Liver (tissue), 8 donors: ENCODE measurements at regions not wholly inside any gene's neighbourhood (a gene's known extent, or its start where the extent isn't known, plus 50 kb on each side); places are given as distances from the start of the nearest gene placed in this dataset.

Source experiments
- DNase-seq: peaks from one replicate; pipeline ENCODE4 v3.0.0-alpha.2; 2017; ENCODE audit warnings: low spot score
- H3K27ac ChIP-seq, 2 donors: one replicate each; pipeline ENCODE4 v1.7.0; 2013; ENCODE audit warnings: inconsistent platforms in 2 of 2, low read length in 2 of 2, control low read depth in 1 of 2, low read depth in 1 of 2, mild to moderate bottlenecking in 1 of 2
- H3K27me3 ChIP-seq, 4 donors: one replicate each; pipeline versions ENCODE4 v1.6.1 to v1.7.0; 2013; ENCODE audit warnings: low read length in 3 of 4, inconsistent platforms in 1 of 4, mild to moderate bottlenecking in 1 of 4, moderate library complexity in 1 of 4; ENCODE audit not compliant: control insufficient read depth in 4 of 4, insufficient read depth in 4 of 4
- H3K36me3 ChIP-seq, 4 donors: one replicate each; pipeline versions ENCODE4 v1.6.1 to v1.7.0; 2013; ENCODE audit warnings: low read length in 3 of 4, mild to moderate bottlenecking in 3 of 4, low read depth in 1 of 4, moderate library complexity in 1 of 4; ENCODE audit not compliant: control insufficient read depth in 4 of 4, insufficient read depth in 3 of 4
- H3K4me1 ChIP-seq, 4 donors: one replicate each; pipeline versions ENCODE4 v1.6.1 to v1.7.0; 2013; ENCODE audit warnings: low read length in 3 of 4, mild to moderate bottlenecking in 3 of 4, moderate library complexity in 1 of 4; ENCODE audit not compliant: control insufficient read depth in 4 of 4, insufficient read depth in 4 of 4
- H3K4me3 ChIP-seq, 3 donors: one replicate each; pipeline versions ENCODE4 v1.6.1 to v1.7.0; 2013; ENCODE audit warnings: low read length in 3 of 3, control low read depth in 1 of 3, low read depth in 1 of 3, mild to moderate bottlenecking in 1 of 3
- H3K9ac ChIP-seq, 2 donors: one replicate each; pipeline ENCODE4 v1.7.0; 2013; ENCODE audit warnings: low read length in 2 of 2, mild to moderate bottlenecking in 2 of 2, moderate library complexity in 2 of 2, control low read depth in 1 of 2, low read depth in 1 of 2
- H3K9me3 ChIP-seq, 4 donors: one replicate each; pipeline versions ENCODE4 v1.6.1 to v1.7.0; 2013; ENCODE audit warnings: low read length in 3 of 4; ENCODE audit not compliant: control insufficient read depth in 4 of 4
- ATF3 ChIP-seq: IDR thresholded peaks from 2 replicates; pipeline ENCODE4 v1.6.1; 2016; ENCODE audit warnings: antibody characterized with exemption
- CTCF ChIP-seq: fragments of 150-350 bp; IDR thresholded peaks from 2 replicates; pipeline ENCODE4 v1.5.1; 2017; ENCODE audit warnings: improper control_type of control experiment, low read depth, low read length; ENCODE audit not compliant: missing input control
- EGR1 ChIP-seq, 2 donors: IDR thresholded peaks; 2 replicates each; pipeline ENCODE4 v1.6.1; 2016 to 2018; ENCODE audit warnings: antibody characterized with exemption in 2 of 2, low read depth in 2 of 2
- FOXA1 ChIP-seq: IDR thresholded peaks from 2 replicates; pipeline ENCODE4 v1.6.1; 2016; ENCODE audit warnings: antibody characterized with exemption
- FOXA2 ChIP-seq: IDR thresholded peaks from 2 replicates; pipeline ENCODE4 v1.6.1; 2016; ENCODE audit warnings: antibody characterized with exemption
- GABPA ChIP-seq, 2 donors: IDR thresholded peaks in 1 of 2; conservative IDR thresholded peaks in 1 of 2; 2 replicates each; pipeline ENCODE4 v1.6.1; 2016; ENCODE audit warnings: antibody characterized with exemption in 2 of 2, mild to moderate bottlenecking in 1 of 2, moderate library complexity in 1 of 2
- HNF4A ChIP-seq, 2 donors: conservative IDR thresholded peaks; 2 replicates each; pipeline ENCODE4 v1.6.1; 2016; ENCODE audit warnings: antibody characterized with exemption in 2 of 2, mild to moderate bottlenecking in 2 of 2
- HNF4G ChIP-seq: IDR thresholded peaks from 2 replicates; pipeline ENCODE4 v1.6.1; 2016; ENCODE audit warnings: antibody characterized with exemption
- JUND ChIP-seq, 2 donors: IDR thresholded peaks; 2 replicates each; pipeline ENCODE4 v1.6.1; 2016; ENCODE audit warnings: antibody characterized with exemption in 2 of 2
- MAX ChIP-seq: IDR thresholded peaks from 2 replicates; pipeline ENCODE4 v1.6.1; 2016; ENCODE audit warnings: antibody characterized with exemption
- NR2F2 ChIP-seq: IDR thresholded peaks from 2 replicates; pipeline ENCODE4 v1.6.1; 2016; ENCODE audit warnings: antibody characterized with exemption
- RAD21 ChIP-seq, 2 donors: IDR thresholded peaks; 2 replicates each; pipeline ENCODE4 v1.6.1; 2016; ENCODE audit warnings: antibody characterized with exemption in 2 of 2, mild to moderate bottlenecking in 2 of 2
- REST ChIP-seq: IDR thresholded peaks from 2 replicates; pipeline ENCODE4 v1.6.1; 2016; ENCODE audit warnings: antibody characterized with exemption, mild to moderate bottlenecking
- RXRA ChIP-seq, 2 donors: IDR thresholded peaks; 2 replicates each; pipeline ENCODE4 v1.6.1; 2017 to 2018; ENCODE audit warnings: antibody characterized with exemption in 2 of 2, mild to moderate bottlenecking in 1 of 2
- SP1 ChIP-seq: IDR thresholded peaks from 2 replicates; pipeline ENCODE4 v1.6.1; 2018; ENCODE audit warnings: antibody characterized with exemption, mild to moderate bottlenecking
- TAF1 ChIP-seq: conservative IDR thresholded peaks from 2 replicates; pipeline ENCODE4 v1.6.1; 2016; ENCODE audit warnings: antibody characterized with exemption, mild to moderate bottlenecking
- YY1 ChIP-seq: IDR thresholded peaks from 2 replicates; pipeline ENCODE4 v1.6.1; 2016; ENCODE audit warnings: antibody characterized with exemption, mild to moderate bottlenecking
- ZBTB33 ChIP-seq: IDR thresholded peaks from 2 replicates; pipeline ENCODE4 v1.6.1; 2016; ENCODE audit warnings: antibody characterized with exemption
- WGBS: extraction: QIAGEN DNeasy Blood & Tissue Kit; methylation state at CpG from one replicate; pipeline ENCODE4 v1.1.7; 2013; 5-methylcytosine and 5-hydroxymethylcytosine counted together
- donor health status: healthy.
- donor health status: healthy.
- donor health status: healthy.
- donor health status: healthy.
- donor health status: healthy.

- Histone ChIP-seq H3K27ac (no peak overlapping the region), H3K36me3 (no peaks in the 10 kb centered on the region), H3K9me3 (no peaks in the 10 kb centered on the region), H3K9ac (no peak overlapping the region), H3K27me3 (no peaks in the 10 kb centered on the region), H3K4me1 (peaks cover 2 to 11% (median 8%) of the 10 kb centered on the region in 4 donors), H3K4me3 (no peak overlapping the region)
- WGBS = 30% methylated on average over 1 of the region's 1 CpG
- peak in 1 of 2 donors; percentile 5 for TF ChIP-seq RAD21 (IDR thresholded peaks at IDR 0.05)
- no peak for TF ChIP-seq ATF3
- no peak for TF ChIP-seq ZBTB33
- TF ChIP-seq EGR1 (IDR thresholded peaks at IDR 0.05; ENCODE audit: low read depth in 2 of 2) = no peak
- TF ChIP-seq TAF1 = no peak
- TF ChIP-seq FOXA1 = no peak
- no peak for TF ChIP-seq JUND (IDR thresholded peaks at IDR 0.05)
- no peak for TF ChIP-seq FOXA2
- peak in 1 of 2 donors; percentile 14 for TF ChIP-seq HNF4A (conservative IDR thresholded peaks at IDR 0.05)
- no peak for TF ChIP-seq GABPA (IDR thresholded peaks at IDR 0.05 in 1 of 2, conservative IDR thresholded peaks at IDR 0.05 in 1 of 2)
- no peak for TF ChIP-seq CTCF
- TF ChIP-seq NR2F2 = no peak
- no peak for TF ChIP-seq HNF4G
- TF ChIP-seq REST = no peak
- TF ChIP-seq YY1 = peak; percentile 40
- peak in 1 of 2 donors; percentile 38 for TF ChIP-seq RXRA (IDR thresholded peaks at IDR 0.05)
- no peak for TF ChIP-seq SP1
- TF ChIP-seq MAX = no peak
- no peak for DNase-seq
These were observed 178.1 kb upstream of the ARG1 start for GRCh38 chr6:131394768-131395432.
